ENCODE measurements at regions not wholly inside any gene's neighbourhood (a gene's known extent, or its start where the extent isn't known, plus 50 kb on each side); places are given as distances from the start of the nearest gene placed in this dataset.

- no peak for DNase-seq (ENCODE audit: low spot score)
Measured at GRCh38 chr18:75679331-75679730, 251.8 kb upstream of the SMIM21 start.

DNA sequence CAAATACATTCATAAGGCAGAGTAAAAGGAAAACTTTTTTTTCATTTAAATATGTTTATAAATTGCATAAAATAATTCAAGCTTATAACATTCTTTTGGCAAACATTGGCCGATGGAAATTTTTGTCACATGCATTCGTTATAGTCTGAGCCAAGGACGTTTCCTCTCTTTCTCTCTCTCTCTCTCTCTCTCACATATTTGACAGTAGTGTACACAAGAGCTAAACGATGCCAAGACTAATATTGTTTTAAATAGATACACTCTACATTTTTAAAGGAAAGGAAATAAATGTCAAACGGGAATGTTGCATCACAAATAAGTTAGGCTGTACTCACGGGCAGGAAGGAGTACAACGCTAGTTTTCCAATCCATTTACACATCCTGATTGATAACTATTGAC is 251.1 kb upstream of the SMIM21 start:
- no peak for DNase-seq (ENCODE audit: low spot score)

GRCh38 chr18:75677696-75678455 is 250.4 kb upstream of the SMIM21 start:
- peak; percentile 23 for DNase-seq (ENCODE audit: low spot score)

DNA sequence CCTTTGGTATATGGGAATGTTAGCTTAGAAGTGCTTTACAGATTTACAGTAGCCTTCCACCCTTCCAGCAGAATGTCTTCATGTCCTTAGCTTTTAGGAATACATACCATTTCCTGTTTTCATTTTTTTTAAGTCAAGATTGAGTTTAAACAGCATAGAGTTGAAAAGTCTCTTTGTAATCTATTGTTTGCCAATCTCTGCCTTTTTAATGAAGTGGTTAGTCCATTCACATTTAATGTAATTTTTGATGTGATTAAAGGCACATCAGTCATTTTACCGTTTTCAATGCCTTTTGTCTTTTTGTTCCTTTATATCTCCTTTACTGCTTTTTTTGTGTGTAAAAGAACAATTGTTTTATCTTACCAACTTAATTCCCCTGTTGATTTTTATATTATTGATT is 233.4 kb upstream of the SMIM21 start:
- no peak for DNase-seq (ENCODE audit: low spot score)

DNA sequence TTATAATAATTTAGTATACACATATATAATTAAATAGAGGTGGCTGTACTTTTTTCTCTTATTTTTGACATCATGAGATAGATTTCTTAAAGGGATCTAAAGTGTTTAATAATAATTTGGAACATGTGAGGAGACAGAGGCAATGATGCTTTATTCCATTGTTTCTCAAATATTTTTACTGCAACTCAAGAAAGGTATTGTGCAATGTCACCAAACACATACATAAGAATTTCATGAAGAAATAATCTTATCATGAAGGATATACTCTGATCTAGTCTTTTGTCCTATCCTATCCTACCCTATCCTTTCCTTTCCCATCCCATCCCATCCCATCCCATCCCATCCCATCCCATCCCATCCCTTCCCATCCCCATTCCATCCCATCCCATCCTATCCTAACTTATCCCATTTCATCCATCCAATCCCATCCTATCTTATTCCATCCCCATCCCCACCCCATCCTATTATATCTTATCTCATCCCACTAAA is 232.1 kb upstream of the SMIM21 start:
- no peak for DNase-seq (ENCODE audit: low spot score)

DNA sequence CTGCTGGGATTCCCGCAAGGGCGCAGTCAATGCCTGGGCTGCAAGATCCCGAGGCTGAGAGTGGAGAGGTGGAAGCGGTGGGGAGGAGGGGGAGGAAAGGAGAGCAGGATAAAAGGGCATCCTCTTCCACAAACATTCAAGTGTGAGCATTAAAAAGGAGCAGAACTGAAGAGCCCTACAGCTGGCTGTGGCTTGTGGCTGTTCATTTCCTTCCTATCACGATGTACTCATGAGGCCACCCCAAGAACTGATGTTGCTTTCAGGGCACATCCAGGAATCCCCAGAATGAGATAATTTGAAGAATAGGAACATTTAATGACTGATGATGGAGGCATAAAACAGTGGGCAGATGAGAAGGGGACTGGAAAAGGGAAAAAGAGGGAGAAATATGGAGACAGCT is 230.8 kb upstream of the SMIM21 start:
- no peak for DNase-seq (ENCODE audit: low spot score)

- DNase-seq (ENCODE audit: low spot score) = no peak
Measured at GRCh38 chr18:75656563-75657247, 229.2 kb upstream of the SMIM21 start.

DNA sequence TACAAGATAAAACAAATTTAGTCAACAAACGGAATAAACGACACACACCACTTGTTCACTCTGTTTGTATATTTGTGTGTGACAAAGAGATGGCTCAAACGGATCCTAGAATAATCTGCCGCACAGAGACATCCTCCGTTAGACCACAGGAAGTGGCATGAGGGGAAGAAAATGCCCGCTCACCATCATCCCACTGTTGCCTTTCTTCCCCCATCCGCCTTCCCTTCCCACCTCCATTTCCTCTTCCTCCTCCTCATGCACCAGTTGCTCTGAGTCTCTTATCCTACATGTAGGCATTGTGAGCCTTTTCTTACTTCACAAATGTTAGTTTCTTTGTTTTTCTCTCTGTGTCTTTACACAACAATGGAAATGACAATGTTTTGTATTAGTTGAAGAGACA is 228.5 kb upstream of the SMIM21 start:
- DNase-seq (ENCODE audit: low spot score) = no peak

DNA sequence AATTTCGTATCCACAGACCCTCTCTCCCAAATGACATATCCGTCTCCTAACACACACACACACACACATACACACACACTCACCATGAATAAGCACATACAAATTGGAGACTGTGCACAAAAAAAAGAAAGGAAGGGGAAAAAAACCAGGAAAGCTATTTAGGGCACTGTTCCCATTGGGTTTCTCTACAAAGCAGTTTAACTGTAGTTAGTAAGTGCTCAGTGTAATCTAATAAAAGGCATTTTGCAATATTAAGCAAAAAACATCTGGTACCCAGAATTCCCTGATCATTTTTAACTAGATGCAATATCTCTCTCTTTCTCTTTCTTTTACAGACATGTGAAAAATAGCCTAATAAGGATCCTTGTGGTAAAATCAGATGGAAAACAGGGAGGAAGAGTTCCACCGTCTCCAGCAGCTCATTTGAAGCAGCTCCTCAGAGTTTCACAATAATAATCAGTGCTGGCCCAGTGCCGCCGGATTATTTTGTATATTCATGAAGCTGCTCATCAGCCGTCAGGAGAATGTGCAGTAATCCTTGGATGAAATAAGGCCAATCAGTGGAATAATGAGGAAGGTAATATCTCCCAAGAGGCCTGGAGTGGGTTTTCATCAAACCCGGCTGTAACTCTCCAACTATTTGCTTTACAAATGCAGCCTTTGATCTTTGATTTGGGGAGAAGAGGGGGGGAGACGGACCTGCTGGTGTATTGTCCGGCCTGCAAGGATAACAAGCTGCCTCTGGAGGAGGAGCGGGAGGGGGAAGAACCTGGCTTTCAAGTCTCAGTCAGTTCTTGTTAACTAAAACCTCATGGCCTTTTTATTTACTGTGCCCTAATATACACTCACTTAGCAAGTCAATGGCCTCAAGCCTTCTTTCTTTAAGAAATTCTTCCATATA is 227.6 kb upstream of the SMIM21 start:
- peak; percentile 92 for DNase-seq (ENCODE audit: low spot score)

GRCh38 chr18:75654386-75654785 is 226.9 kb upstream of the SMIM21 start:
- DNase-seq (ENCODE audit: low spot score) = peak; percentile 13

GRCh38 chr18:75652528-75652927 is 225.0 kb upstream of the SMIM21 start:
- DNase-seq (ENCODE audit: low spot score) = no peak

DNA sequence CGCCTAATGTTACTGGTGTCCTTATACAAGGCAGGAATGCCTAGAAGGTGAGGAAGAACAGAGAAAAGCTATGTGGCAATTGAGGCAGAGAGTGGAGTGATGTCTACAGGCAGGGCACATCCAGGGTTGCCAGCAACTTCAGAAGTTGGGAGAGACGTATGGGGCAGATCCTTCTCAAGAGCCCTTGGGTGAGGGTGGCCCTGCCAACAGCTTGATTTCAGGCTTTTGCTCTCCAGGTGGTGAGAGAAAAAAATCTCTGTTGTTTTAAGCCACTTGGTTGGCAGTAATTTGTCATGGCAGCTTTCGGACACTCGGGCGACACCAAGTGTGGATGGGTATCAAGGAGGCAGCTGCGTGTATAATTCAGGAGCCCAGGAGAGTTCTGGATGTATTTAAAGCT is 217.4 kb upstream of the SMIM21 start:
- DNase-seq (ENCODE audit: low spot score) = no peak

DNA sequence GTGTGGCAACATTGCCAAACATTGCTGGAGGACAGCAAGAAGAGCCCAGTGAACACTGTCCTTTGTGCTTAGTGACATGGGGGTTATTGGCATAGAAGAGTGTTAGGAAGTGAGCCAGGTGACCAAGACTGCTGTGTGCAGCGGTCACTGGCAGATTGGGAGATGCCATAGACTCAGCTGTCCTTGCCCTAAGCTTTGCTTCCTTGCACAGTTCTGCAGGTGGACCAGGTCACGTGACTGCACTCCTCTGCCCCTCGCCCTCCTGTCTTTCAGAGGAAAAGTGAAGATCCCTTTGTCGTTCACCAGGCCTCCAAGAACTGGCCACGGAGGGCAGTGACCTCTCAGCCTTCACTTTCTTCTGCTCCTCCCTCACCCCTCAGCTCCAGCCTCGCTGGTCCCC is 215.6 kb upstream of the SMIM21 start:
- DNase-seq (ENCODE audit: low spot score) = no peak

GRCh38 chr18:75639472-75639831 is 211.9 kb upstream of the SMIM21 start:
- no peak for DNase-seq (ENCODE audit: low spot score)

DNA sequence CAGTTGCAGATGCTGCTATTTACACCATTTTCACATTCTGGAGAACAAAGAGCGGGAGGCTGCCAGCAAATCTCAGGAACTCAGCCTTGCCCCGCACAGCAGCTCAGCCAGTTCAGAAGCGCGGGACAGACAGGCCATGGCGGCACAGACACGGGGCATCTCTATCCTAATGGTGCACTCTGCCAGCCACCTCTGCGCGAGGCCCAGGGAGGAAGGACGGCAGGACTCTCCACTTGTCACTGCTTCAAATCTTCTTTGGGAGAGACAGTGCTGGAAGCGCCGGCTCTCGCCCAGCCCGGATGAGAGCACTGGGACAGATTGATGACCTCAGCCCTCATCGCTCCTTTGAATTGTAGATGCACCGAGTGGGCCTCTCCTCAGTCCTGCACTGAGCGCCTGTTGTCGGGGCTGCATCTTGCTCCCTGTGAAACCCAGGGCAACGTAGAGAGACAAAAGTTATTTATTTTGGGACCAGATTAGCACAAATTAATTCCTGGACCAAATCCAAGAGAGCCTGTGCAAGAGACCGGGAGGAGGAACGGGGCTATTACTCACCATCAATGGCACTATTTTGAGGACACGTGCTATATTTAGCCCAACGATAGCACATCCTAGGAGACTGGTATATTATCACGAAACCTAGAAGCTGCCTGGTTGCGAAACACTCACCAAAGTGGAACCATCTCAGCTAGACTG is 211.4 kb upstream of the SMIM21 start:
- DNase-seq (ENCODE audit: low spot score) = peak; percentile 76

- peak; percentile 76 for DNase-seq (ENCODE audit: low spot score)
Measured at GRCh38 chr18:75638223-75638775, 210.8 kb upstream of the SMIM21 start.

- DNase-seq (ENCODE audit: low spot score) = peak; percentile 17
Measured at GRCh38 chr18:75635096-75635495, 207.6 kb upstream of the SMIM21 start.

DNA sequence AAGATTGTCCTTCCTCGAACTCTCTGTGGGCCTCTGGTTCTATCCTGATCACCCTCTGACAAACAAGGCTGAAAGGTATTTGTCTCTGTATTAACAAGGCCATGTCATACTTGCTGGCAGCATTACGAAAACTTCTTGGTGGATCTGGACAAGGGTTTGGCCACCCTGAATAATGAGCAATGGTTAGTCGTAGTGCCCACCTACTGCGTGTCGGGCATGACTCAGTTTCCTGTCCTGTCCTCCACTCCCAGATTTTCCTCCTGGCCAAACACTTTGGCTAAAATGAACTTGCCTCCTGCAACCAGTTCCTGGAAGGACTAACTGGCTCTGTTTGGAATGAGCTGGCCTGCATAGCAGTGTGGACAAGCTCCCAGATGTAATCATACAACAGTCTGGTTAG is 198.5 kb upstream of the SMIM21 start:
- DNase-seq (ENCODE audit: low spot score) = no peak

DNA sequence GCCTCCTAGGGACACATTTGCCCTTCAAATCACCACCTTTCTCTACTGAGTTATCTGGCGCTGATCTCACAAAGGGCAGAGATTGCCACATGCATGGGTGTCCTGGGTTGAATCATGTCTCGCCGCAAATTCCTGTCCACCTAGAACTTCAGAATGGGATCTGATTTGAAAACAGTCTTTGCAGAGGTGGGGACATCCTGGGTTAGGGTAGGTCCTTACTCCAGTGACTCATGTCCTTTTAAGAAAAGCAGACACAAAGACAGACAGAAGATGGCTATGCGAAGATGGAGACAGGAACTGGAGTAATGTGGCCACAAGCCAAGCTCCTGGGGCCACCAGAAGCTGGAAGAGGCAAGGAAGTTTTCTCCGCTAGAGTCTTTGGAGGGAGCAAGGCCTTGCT is 197.4 kb upstream of the SMIM21 start:
- DNase-seq (ENCODE audit: low spot score) = no peak

DNA sequence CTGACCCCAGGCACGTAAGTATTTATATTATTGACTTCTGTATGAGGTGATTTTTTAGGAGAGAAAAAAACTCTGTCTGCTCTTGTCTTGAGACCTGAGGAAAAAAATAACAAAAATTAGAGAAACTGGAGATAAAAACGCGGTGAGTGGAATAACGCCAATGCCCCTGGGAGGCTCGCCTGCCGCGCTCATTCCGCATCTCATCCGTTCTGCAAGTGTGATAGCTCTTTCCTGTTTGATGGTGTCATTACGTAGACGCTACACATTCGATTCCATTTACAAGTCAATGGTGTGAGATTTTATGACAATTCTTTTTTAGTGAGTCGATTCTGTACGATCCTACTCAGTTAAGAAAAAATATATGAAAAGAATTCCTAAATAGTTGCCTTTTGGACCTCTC is 194.3 kb upstream of the SMIM21 start:
- no peak for DNase-seq (ENCODE audit: low spot score)

DNA sequence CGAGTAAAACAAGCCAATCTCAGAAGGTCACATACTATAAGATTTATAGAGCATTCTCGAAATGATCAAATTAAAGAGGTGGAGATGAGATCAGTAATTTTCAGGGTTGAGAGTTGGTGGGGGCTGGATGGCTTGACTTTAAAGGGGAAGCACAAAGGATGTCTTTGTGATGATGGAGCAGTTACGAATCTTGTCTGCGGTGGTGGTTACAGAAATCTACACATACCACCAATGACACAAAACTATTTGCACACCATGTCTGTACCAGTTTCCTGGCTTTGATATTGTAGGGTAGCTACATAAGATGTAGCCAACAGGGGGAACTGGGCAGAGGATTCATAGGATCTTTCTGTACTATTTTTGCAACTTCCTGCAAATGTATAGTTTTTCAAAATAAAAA is 190.6 kb upstream of the SMIM21 start:
- no peak for DNase-seq (ENCODE audit: low spot score)
